H1 (cell line): ENCODE measurements at regions not wholly inside any gene's neighbourhood (a gene's known extent, or its start where the extent isn't known, plus 50 kb on each side); places are given as distances from the start of the nearest gene placed in this dataset.

ENCODE experiments used
- CTCF ChIA-PET: fragments of 300-600 bp; sonication (Branson Sonifier 250); formaldehyde crosslinking; loops from one replicate; lab custom pipeline; 2021; ENCODE audit not compliant: partially characterized antibody; lab: Charles Lee
- POLR2A ChIA-PET: fragments of 300-600 bp; sonication (Branson Sonifier 250); formaldehyde crosslinking; loops from one replicate; lab custom pipeline; 2021; ENCODE audit warnings: inconsistent platforms; ENCODE audit not compliant: partially characterized antibody; lab: Charles Lee
- DNase-seq, 2 experiments: peaks; one replicate each; pipeline versions ENCODE4 v3.0.0 to v3.0.0-alpha.2; 2010 to 2022; ENCODE audit warnings: low spot score in 2 of 2, low read depth in 1 of 2, mixed read lengths in 1 of 2
- FAIRE-seq: peaks from 2 replicates; lab custom pipeline; 2011; peaks lifted over from hg19 to GRCh38; lab: Jason Lieb, UNC
- H2AFZ ChIP-seq: 2 replicates; pipeline ENCODE4 v1.8.1; 2012; ENCODE audit warnings: low read length, inconsistent platforms
- H2AK5ac ChIP-seq: 2 replicates; pipeline ENCODE4 v1.6.1; 2013; ENCODE audit warnings: low read depth, low read length
- H2BK120ac ChIP-seq: replicated peaks from 2 replicates; pipeline ENCODE3; 2013; ENCODE audit warnings: low read depth, low read length, inconsistent platforms
- H2BK12ac ChIP-seq: 2 replicates; pipeline ENCODE4 v1.6.1; 2013; ENCODE audit warnings: low read depth, low read length
- H2BK15ac ChIP-seq: 2 replicates; pipeline ENCODE4 v1.6.1; 2013; ENCODE audit warnings: low read length
- H2BK20ac ChIP-seq: 2 replicates; pipeline ENCODE4 v1.6.1; 2013; ENCODE audit warnings: low read length
- H2BK5ac ChIP-seq: 2 replicates; pipeline ENCODE4 v1.6.1; 2013; ENCODE audit warnings: low read depth, low read length
- H3K14ac ChIP-seq: 2 replicates; pipeline ENCODE4 v1.6.1; 2013; ENCODE audit warnings: inconsistent platforms; ENCODE audit not compliant: insufficient read length
- H3K18ac ChIP-seq: 2 replicates; pipeline ENCODE4 v1.6.1; 2013; ENCODE audit warnings: low read length; ENCODE audit errors: extremely low read depth
- H3K23ac ChIP-seq: 2 replicates; pipeline ENCODE4 v1.6.1; 2013; ENCODE audit warnings: inconsistent platforms; ENCODE audit not compliant: insufficient read length
- H3K23me2 ChIP-seq: 2 replicates; pipeline ENCODE4 v1.6.1; 2013; ENCODE audit warnings: low read depth, low read length
- H3K27ac ChIP-seq: 2 replicates; pipeline ENCODE4 v1.6.1; 2011; ENCODE audit warnings: low read depth, low read length, inconsistent platforms
- H3K27me3 ChIP-seq, 4 experiments: replicated peaks in 1 of 4; 1 replicate in 1 of 4; 2 replicates in 3 of 4; pipeline versions ENCODE4 v1.6.1 to v1.8.1; 2011 to 2013; ENCODE audit warnings: low read length in 3 of 4, mild to moderate bottlenecking in 3 of 4, inconsistent platforms in 2 of 4, mixed read lengths in 2 of 4, moderate library complexity in 1 of 4; ENCODE audit not compliant: control insufficient read depth in 3 of 4, insufficient read depth in 3 of 4; ENCODE audit errors: extremely low read depth in 1 of 4
- H3K36me3 ChIP-seq, 4 experiments: 2 replicates each; pipeline versions ENCODE4 v1.6.1 to v1.8.1; 2011 to 2013; ENCODE audit warnings: mild to moderate bottlenecking in 4 of 4, low read length in 3 of 4, moderate library complexity in 2 of 4, control low read depth in 1 of 4, inconsistent platforms in 1 of 4; ENCODE audit not compliant: insufficient read depth in 4 of 4, control insufficient read depth in 2 of 4
- H3K4ac ChIP-seq: replicated peaks from 2 replicates; pipeline ENCODE3; 2013; ENCODE audit warnings: low read length, low read depth, mixed read lengths, inconsistent platforms; ENCODE audit not compliant: insufficient read length
- H3K4me1 ChIP-seq, 4 experiments: replicated peaks in 1 of 4; 1 replicate in 1 of 4; 2 replicates in 3 of 4; pipeline versions ENCODE4 v1.6.1 to v1.8.1; 2011 to 2013; ENCODE audit warnings: low read length in 3 of 4, inconsistent platforms in 2 of 4, mixed read lengths in 1 of 4; ENCODE audit not compliant: insufficient read depth in 4 of 4, control insufficient read depth in 3 of 4
- H3K4me2 ChIP-seq, 2 experiments: 2 replicates each; pipeline versions ENCODE4 v1.6.1 to v1.8.1; 2011 to 2013; ENCODE audit warnings: low read depth in 2 of 2, low read length in 2 of 2, control low read depth in 1 of 2, inconsistent platforms in 1 of 2, mild to moderate bottlenecking in 1 of 2; ENCODE audit not compliant: insufficient read depth in 1 of 2
- H3K4me3 ChIP-seq, 4 experiments: fragments of 200-600, 300-600 bp in 1 of 4; sonication (generic), shearing (Covaris generic), sonication (Bioruptor Twin) in 1 of 4; 2 replicates each; pipeline versions ENCODE4 v1.5.1 to v1.8.1; 2011 to 2016; ENCODE audit warnings: low read length in 4 of 4, low read depth in 3 of 4, control low read depth in 2 of 4, inconsistent platforms in 2 of 4, mild to moderate bottlenecking in 2 of 4, mixed read lengths in 1 of 4, moderate library complexity in 1 of 4; ENCODE audit not compliant: insufficient read depth in 2 of 4; ENCODE audit errors: extremely low read depth in 1 of 4
- H3K56ac ChIP-seq: replicated peaks from 2 replicates; pipeline ENCODE3; 2013; ENCODE audit warnings: low read depth, mild to moderate bottlenecking, mixed read lengths, low read length, inconsistent platforms; ENCODE audit not compliant: insufficient read length
- H3K79me1 ChIP-seq: 2 replicates; pipeline ENCODE4 v1.6.1; 2013; ENCODE audit warnings: low read depth, low read length, control low read depth
- H3K79me2 ChIP-seq, 2 experiments: 2 replicates each; pipeline versions ENCODE4 v1.6.1 to v1.8.1; 2012 to 2013; ENCODE audit warnings: low read length in 2 of 2, mild to moderate bottlenecking in 2 of 2, inconsistent platforms in 1 of 2; ENCODE audit not compliant: insufficient read depth in 2 of 2, control insufficient read depth in 1 of 2
- H3K9ac ChIP-seq, 4 experiments: replicated peaks in 1 of 4; 1 replicate in 1 of 4; 2 replicates in 3 of 4; pipeline versions ENCODE4 v1.6.1 to v1.8.1; 2011 to 2013; ENCODE audit warnings: low read depth in 3 of 4, low read length in 3 of 4, control low read depth in 2 of 4, mild to moderate bottlenecking in 2 of 4, moderate library complexity in 2 of 4, inconsistent platforms in 1 of 4; ENCODE audit errors: extremely low read depth in 1 of 4
- H3K9me3 ChIP-seq, 2 experiments: 2 replicates each; pipeline versions ENCODE4 v1.6.1 to v1.8.1; 2012 to 2013; ENCODE audit warnings: mild to moderate bottlenecking in 2 of 2, moderate library complexity in 2 of 2, control low read depth in 1 of 2, inconsistent platforms in 1 of 2, low read depth in 1 of 2, low read length in 1 of 2, mixed read lengths in 1 of 2; ENCODE audit not compliant: insufficient read depth in 2 of 2
- H4K20me1 ChIP-seq, 2 experiments: replicated peaks in 1 of 2; 2 replicates each; pipeline versions ENCODE3 to v1.8.1; 2011 to 2013; ENCODE audit warnings: inconsistent platforms in 2 of 2, low read length in 2 of 2, mild to moderate bottlenecking in 1 of 2; ENCODE audit not compliant: insufficient read depth in 2 of 2, control insufficient read depth in 1 of 2
- H4K5ac ChIP-seq: 2 replicates; pipeline ENCODE4 v1.6.1; 2013; ENCODE audit warnings: low read length, low read depth, mixed read lengths, inconsistent platforms; ENCODE audit not compliant: insufficient read length
- H4K8ac ChIP-seq: 2 replicates; pipeline ENCODE4 v1.8.0; 2013; ENCODE audit warnings: mild to moderate bottlenecking, moderate library complexity, low read length, inconsistent platforms; ENCODE audit not compliant: insufficient read depth; ENCODE audit errors: extremely low read depth
- H4K91ac ChIP-seq: replicated peaks from 2 replicates; pipeline ENCODE3; 2013; ENCODE audit warnings: low read length, mixed read lengths, inconsistent platforms; ENCODE audit not compliant: insufficient read length
- CTCF ChIP-seq, 3 experiments: IDR thresholded peaks; 1 replicate in 2 of 3; 2 replicates in 1 of 3; pipeline versions ENCODE4 v1.5.1 to v1.6.1; 2011; ENCODE audit warnings: low read length in 3 of 3, mild to moderate bottlenecking in 3 of 3, inconsistent platforms in 2 of 3, low read depth in 1 of 3, moderate library complexity in 1 of 3; ENCODE audit not compliant: insufficient read depth in 1 of 3; ENCODE audit errors: control extremely low read depth in 1 of 3
- EZH2 ChIP-seq: fragments of 200-600 bp; sonication (generic); IDR thresholded peaks from 2 replicates; pipeline ENCODE4 v1.7.1; 2012; ENCODE audit warnings: low read depth, mild to moderate bottlenecking, moderate library complexity, low read length, inconsistent platforms; ENCODE audit not compliant: severe bottlenecking
- KDM5A ChIP-seq: fragments of 200-600 bp; IDR thresholded peaks from 2 replicates; pipeline ENCODE4 v1.7.1; 2012; ENCODE audit warnings: mild to moderate bottlenecking, low read length, inconsistent platforms, mixed read lengths
- POLR2A ChIP-seq, 2 experiments: IDR thresholded peaks; 1 replicate in 1 of 2; 2 replicates in 1 of 2; pipeline ENCODE4 v1.6.1; 2011; ENCODE audit warnings: low read depth in 2 of 2, low read length in 2 of 2, mild to moderate bottlenecking in 2 of 2; ENCODE audit errors: control extremely low read depth in 1 of 2
- RAD21 ChIP-seq, 2 experiments: IDR thresholded peaks in 1 of 2; conservative IDR thresholded peaks in 1 of 2; 2 replicates each; pipeline ENCODE4 v1.6.1; 2011; ENCODE audit warnings: low read depth in 2 of 2, low read length in 2 of 2, improper control_type of control experiment in 1 of 2, inconsistent platforms in 1 of 2, mild to moderate bottlenecking in 1 of 2, moderate library complexity in 1 of 2
- WGBS, 2 experiments: shearing (Covaris generic) in 1 of 2; methylation state at CpG; one replicate each; pipeline versions ENCODE4 v1.1.6 to v1.1.7; 2013 to 2015; ENCODE audit warnings: low lambda C conversion rate in 2 of 2, mixed read lengths in 2 of 2, inconsistent platforms in 1 of 2, low coverage in 1 of 2, missing lambda C conversion rate in 1 of 2; ENCODE audit not compliant: insufficient replicate concordance in 2 of 2, insufficient coverage in 1 of 2, insufficient read length in 1 of 2; ENCODE audit errors: extremely low coverage in 1 of 2, missing lambda C conversion rate in 1 of 2; 5-methylcytosine and 5-hydroxymethylcytosine counted together

GRCh38 chr11:29333993-29334775 lies 682.6 kb downstream of the KCNA4 start:
- no peak overlapping the region for H2BK20ac ChIP-seq
- no peak overlapping the region for H2BK12ac ChIP-seq
- H3K79me1 ChIP-seq, result no peaks in the 10 kb centered on the region
- H2BK120ac ChIP-seq, result no peak overlapping the region
- H2AFZ ChIP-seq, result no peak overlapping the region
- H3K27ac ChIP-seq, result no peak overlapping the region
- no peak overlapping the region for H4K91ac ChIP-seq
- H3K79me2 ChIP-seq, result no peaks in the 10 kb centered on the region
- WGBS, 2 experiments, result 77% methylated on average over 5 of the region's 5 CpGs; no CpG with 5 or more reads in 1 of the 2 experiments
- no peaks in the 10 kb centered on the region for H3K27me3 ChIP-seq
- no peak overlapping the region for H3K23ac ChIP-seq
- no peak overlapping the region for H3K14ac ChIP-seq
- H4K8ac ChIP-seq, result no peak overlapping the region
- FAIRE-seq (peak; percentile 89), DNase-seq (no peak)
- H2BK15ac ChIP-seq, result no peak overlapping the region
- ChIA-PET POLR2A (no interaction called here), CTCF (interaction anchor here (0.6 to 1.7 kb wide), 8 partner anchors 9 to 1617 kb away, joined by 3 to 9 read pairs (median 3); no protein-coding TSS in a partner anchor)
- no peak overlapping the region for H3K4ac ChIP-seq
- TF ChIP-seq KDM5A (no peak), CTCF (IDR thresholded peaks at IDR 0.05; ENCODE audit: control extremely low read depth in 1 of 3, insufficient read depth in 1 of 3, low read depth in 1 of 3, low read length in 3 of 3) (peak in 2 of 3 experiments; percentile 49 to 55; a peak in 3 of 4 replicates), POLR2A (IDR thresholded peaks at IDR 0.05; ENCODE audit: control extremely low read depth in 1 of 2, low read depth in 2 of 2, low read length in 2 of 2) (no peak), EZH2 (no peak), RAD21 (IDR thresholded peaks at IDR 0.05 in 1 of 2, conservative IDR thresholded peaks at IDR 0.05 in 1 of 2; ENCODE audit: low read depth in 2 of 2, low read length in 2 of 2) (peak; percentile 80 to 84)
- no peak overlapping the region for H2AK5ac ChIP-seq
- no peaks in the 10 kb centered on the region for H3K23me2 ChIP-seq
- no peak overlapping the region for H3K18ac ChIP-seq
- no peak overlapping the region for H3K9ac ChIP-seq
- no peak overlapping the region for H4K5ac ChIP-seq
- H4K20me1 ChIP-seq, result no peaks in the 10 kb centered on the region
- H3K9me3 ChIP-seq, result no peaks in the 10 kb centered on the region
- H3K4me2 ChIP-seq, result no peak overlapping the region
- H3K36me3 ChIP-seq, result no peaks in the 10 kb centered on the region
- H3K56ac ChIP-seq, result no peak overlapping the region
- H2BK5ac ChIP-seq, result no peak overlapping the region
- H3K4me3 ChIP-seq, result no peak overlapping the region
- no peaks in the 10 kb centered on the region for H3K4me1 ChIP-seq
